ENCODE measurements at regions not wholly inside any gene's neighbourhood (a gene's known extent, or its start where the extent isn't known, plus 50 kb on each side); places are given as distances from the start of the nearest gene placed in this dataset.

GRCh38 chr11:110514967-110515366 lies 85.2 kb downstream of the FDX1 start:
- TF ChIP-seq POLR2A (IDR thresholded peaks at IDR 0.05), result no peak
- TF ChIP-seq CTCF (IDR thresholded peaks at IDR 0.05), result no peak

All from adrenal gland (tissue), 5 donors.